ENCODE measurements at regions not wholly inside any gene's neighbourhood (a gene's known extent, or its start where the extent isn't known, plus 50 kb on each side); places are given as distances from the start of the nearest gene placed in this dataset.

GRCh38 chr12:60195483-60195882 lies 599.7 kb downstream of the SLC16A7 start:
- ChIA-PET POLR2A (no interaction called here), CTCF (ENCODE audit: low intra/inter-chr PET ratio) (no interaction called here)
- Histone ChIP-seq H3K4me1 (replicated peaks in 1 of 2; ENCODE audit: control insufficient read depth in 2 of 2, insufficient read depth in 2 of 2, low read length in 2 of 2) (no peaks in the 10 kb centered on the region), H3K27me3 (ENCODE audit: control insufficient read depth in 2 of 2, insufficient read depth in 2 of 2, low read length in 2 of 2) (no peaks in the 10 kb centered on the region), H3K9me1 (ENCODE audit: control insufficient read depth, insufficient read depth, low read length) (no peaks in the 10 kb centered on the region), H3K79me2 (ENCODE audit: control insufficient read depth, insufficient read depth, low read length) (no peaks in the 10 kb centered on the region), H3K9ac (ENCODE audit: insufficient read depth in 1 of 2, low read depth in 2 of 2, low read length in 2 of 2) (no peak overlapping the region), H2AFZ (ENCODE audit: low read depth, low read length) (no peak overlapping the region), H4K20me1 (replicated peaks; ENCODE audit: control insufficient read depth, insufficient read depth, low read length) (no peaks in the 10 kb centered on the region), H3K9me3 (replicated peaks; ENCODE audit: control insufficient read depth, insufficient read depth, low read depth, low read length) (no peaks in the 10 kb centered on the region), H3K4me2 (ENCODE audit: insufficient read depth, low read length) (no peak overlapping the region), H3K36me3 (ENCODE audit: control insufficient read depth, insufficient read depth, low read length) (no peaks in the 10 kb centered on the region), H3K4me3 (no peak overlapping the region), H3K27ac (ENCODE audit: extremely low read depth, low read depth, low read length) (no peak overlapping the region)
- DNase-seq (ENCODE audit: extremely low read depth in 1 of 4, low spot score in 3 of 4) (peak in 1 of 4 experiments; percentile 13), ATAC-seq (peak; percentile 66), FAIRE-seq (peak; percentile 74)
- TF ChIP-seq NCOA6 (IDR thresholded peaks at IDR 0.05) (no peak), REST (IDR thresholded peaks at IDR 0.05; ENCODE audit: borderline replicate concordance) (peak; percentile 50), REST (CRISPR knock-in tag; IDR thresholded peaks at IDR 0.05; ENCODE audit: low read depth) (no peak), HMBOX1 (IDR thresholded peaks at IDR 0.05) (peak; percentile 87)
- 23% methylated on average over 1 of the region's 1 CpG for WGBS (ENCODE audit: insufficient coverage, low coverage, missing lambda C conversion rate)
- in situ Hi-C loops (cut with MboI), result no loop called here
- intact Hi-C loops (cut with micrococcal nuclease), result no loop called here
- BruUV-seq (replicated peaks), result no TSS peak

Data from K562 (cell line).